ENCODE measurements at regions not wholly inside any gene's neighbourhood (a gene's known extent, or its start where the extent isn't known, plus 50 kb on each side); places are given as distances from the start of the nearest gene placed in this dataset.

GRCh38 chr4:144208074-144208473, 67.6 kb upstream of the GYPA start:
- no peak for TF ChIP-seq POLR2A (IDR thresholded peaks at IDR 0.05; ENCODE audit: low read depth, low read length)
- no peak for TF ChIP-seq GATA2 (IDR thresholded peaks at IDR 0.05; ENCODE audit: insufficient read depth, insufficient read length, low read depth, low read length)
- TF ChIP-seq MYC (IDR thresholded peaks at IDR 0.05; ENCODE audit: low read depth, low read length): no peak
- no peak for TF ChIP-seq FOS (IDR thresholded peaks at IDR 0.05; ENCODE audit: borderline replicate concordance, insufficient read depth, low read length)
- no peak for TF ChIP-seq EZH2 (IDR thresholded peaks at IDR 0.05; ENCODE audit: borderline replicate concordance, low read depth, low read length, severe bottlenecking)
- no peak for TF ChIP-seq MAX (IDR thresholded peaks at IDR 0.05; ENCODE audit: insufficient read depth, insufficient read length)
- no peak for TF ChIP-seq JUN (IDR thresholded peaks at IDR 0.05; ENCODE audit: borderline replicate concordance, insufficient read depth, insufficient read length, low read depth)
- TF ChIP-seq CTCF (IDR thresholded peaks at IDR 0.05; ENCODE audit: extremely low read depth in 1 of 2, insufficient read depth in 1 of 2, low read depth in 1 of 2, low read length in 2 of 2): no peak
- TF ChIP-seq POLR2AphosphoS5 (IDR thresholded peaks at IDR 0.05; ENCODE audit: insufficient read depth, low read depth, low read length): no peak
- H3K4me2 ChIP-seq (ENCODE audit: insufficient read depth, low read length): no peak overlapping the region
- H4K20me1 ChIP-seq (replicated peaks; ENCODE audit: control insufficient read depth, extremely low read depth, insufficient read depth, low read length): no peaks in the 10 kb centered on the region
- H3K9ac ChIP-seq (replicated peaks; ENCODE audit: extremely low read depth, insufficient read depth, low read length): no peak overlapping the region
- intact Hi-C loops (cut with micrococcal nuclease) (no loop called here), dilution Hi-C loops (cut with MboI; ENCODE audit: extremely low pct_ligation_motif_present, low sequenced_read_pairs) (no loop called here)
- H3K9me1 ChIP-seq (replicated peaks; ENCODE audit: control insufficient read depth, extremely low read depth, insufficient read depth, low read length): no peaks in the 10 kb centered on the region
- DNase-seq (ENCODE audit: low read depth, low spot score) (no peak), FAIRE-seq (no peak)
- H3K4me3 ChIP-seq (replicated peaks in 1 of 3; ENCODE audit: insufficient read depth in 1 of 3, low read depth in 1 of 3, low read length in 3 of 3): no peak overlapping the region
- no peaks in the 10 kb centered on the region for H3K9me3 ChIP-seq (replicated peaks; ENCODE audit: control insufficient read depth, insufficient read depth, low read length)
- H3K36me3 ChIP-seq (ENCODE audit: control insufficient read depth in 2 of 2, extremely low read depth in 1 of 2, insufficient read depth in 2 of 2, low read length in 2 of 2): no peaks in the 10 kb centered on the region
- H3K79me2 ChIP-seq (ENCODE audit: control insufficient read depth, insufficient read depth, low read length): no peaks in the 10 kb centered on the region
- no peaks in the 10 kb centered on the region for H3K4me1 ChIP-seq (ENCODE audit: control insufficient read depth, extremely low read depth, insufficient read depth, low read length)
- POLR2A ChIA-PET: no interaction called here
- peaks cover 2% of the 10 kb centered on the region in 2 experiments for H3K27me3 ChIP-seq (ENCODE audit: control insufficient read depth in 2 of 2, insufficient read depth in 2 of 2, low read length in 2 of 2)
- CTCF ChIA-PET: no interaction called here
- no peak overlapping the region for H3K27ac ChIP-seq (ENCODE audit: insufficient read depth, low read depth, low read length)
- BruUV-seq (replicated peaks): no TSS peak
- no peak overlapping the region for H2AFZ ChIP-seq (ENCODE audit: low read depth, low read length)

Measured in endothelial cell of umbilical vein (primary cell).